Stimulated activated CD4-positive, alpha-beta T cell treated with anti-CD3 and anti-CD28 coated beads, Interleukin-15, amount 100 ng/mL, for 24 hours (primary cell): ENCODE measurements at regions not wholly inside any gene's neighbourhood (a gene's known extent, or its start where the extent isn't known, plus 50 kb on each side); places are given as distances from the start of the nearest gene placed in this dataset.
"Not testable (repeated sequence)": the region's sequence is repeated elsewhere in the genome, so short reads cannot be mapped to it uniquely, and the experiment has no call there.

ENCODE experiments used
- DNase-seq: peaks from one replicate; pipeline ENCODE4 v3.0.0-alpha.2; 2020

GRCh38 chrX:139020801-139021200 lies 309.3 kb upstream of the FGF13 start:
- DNase-seq = no peak

GRCh38 chrX:139018436-139018835 lies 306.9 kb upstream of the FGF13 start:
- DNase-seq = no peak

GRCh38 chrX:139015627-139016026 lies 304.1 kb upstream of the FGF13 start:
- DNase-seq = no peak

- no peak for DNase-seq
Observed at GRCh38 chrX:139008185-139008584, 296.7 kb upstream of the FGF13 start.

GRCh38 chrX:139003856-139004527 lies 292.5 kb upstream of the FGF13 start:
- DNase-seq = not testable (repeated sequence)

- DNase-seq = no peak
Observed at GRCh38 chrX:139002319-139002718, 290.8 kb upstream of the FGF13 start.

- DNase-seq = no peak
Observed at GRCh38 chrX:138996268-138996667, 284.8 kb upstream of the FGF13 start.

GRCh38 chrX:138995458-138995857 lies 283.9 kb upstream of the FGF13 start:
- no peak for DNase-seq

GRCh38 chrX:138990425-138990824 lies 278.9 kb upstream of the FGF13 start:
- not testable (repeated sequence) for DNase-seq

- no peak for DNase-seq
Observed at GRCh38 chrX:138986866-138987265, 275.3 kb upstream of the FGF13 start.

GRCh38 chrX:138986235-138986634 lies 274.7 kb upstream of the FGF13 start:
- DNase-seq = no peak

- no peak for DNase-seq
Observed at GRCh38 chrX:138982365-138982764, 270.8 kb upstream of the FGF13 start.

GRCh38 chrX:138964501-138964900 lies 253.0 kb upstream of the FGF13 start:
- DNase-seq = no peak

GRCh38 chrX:138962419-138962818 lies 250.9 kb upstream of the FGF13 start:
- not testable (repeated sequence) for DNase-seq

- no peak for DNase-seq
Observed at GRCh38 chrX:138954976-138955375, 243.5 kb upstream of the FGF13 start.

- no peak for DNase-seq
Observed at GRCh38 chrX:138946926-138947325, 235.4 kb upstream of the FGF13 start.

- DNase-seq = no peak
Observed at GRCh38 chrX:138945219-138945618, 233.7 kb upstream of the FGF13 start.

GRCh38 chrX:138939038-138939437 lies 227.5 kb upstream of the FGF13 start:
- no peak for DNase-seq

GRCh38 chrX:138938003-138938402 lies 226.5 kb upstream of the FGF13 start:
- DNase-seq = no peak

GRCh38 chrX:138931212-138931611 lies 219.7 kb upstream of the FGF13 start:
- DNase-seq = no peak

- DNase-seq = no peak
Observed at GRCh38 chrX:138930583-138930945, 219.0 kb upstream of the FGF13 start.

GRCh38 chrX:138929926-138930582 lies 218.5 kb upstream of the FGF13 start:
- DNase-seq = no peak

- DNase-seq = no peak
Observed at GRCh38 chrX:138928737-138929459, 217.4 kb upstream of the FGF13 start.

- no peak for DNase-seq
Observed at GRCh38 chrX:138925330-138925729, 213.8 kb upstream of the FGF13 start.
